ENCODE measurements at regions not wholly inside any gene's neighbourhood (a gene's known extent, or its start where the extent isn't known, plus 50 kb on each side); places are given as distances from the start of the nearest gene placed in this dataset.

DNA sequence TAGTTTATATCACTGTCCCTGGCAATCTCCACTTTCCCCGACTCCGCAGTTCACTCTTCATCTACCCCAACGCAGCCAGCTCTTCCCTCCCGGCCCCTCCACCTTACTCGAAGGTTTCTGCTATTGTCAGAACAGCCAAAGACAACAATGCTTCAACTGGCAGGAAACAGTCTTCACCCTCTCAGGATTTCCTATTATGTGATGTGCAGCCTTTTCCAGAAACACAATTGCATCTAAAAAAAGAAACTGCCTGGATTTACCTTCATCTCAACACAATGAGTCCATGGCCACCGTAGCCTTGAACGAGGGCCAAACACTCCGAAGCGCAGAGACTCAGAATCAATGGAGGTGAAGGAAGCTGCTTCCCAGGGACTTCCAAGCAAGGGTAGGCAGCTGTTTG lies 182.1 kb upstream of the TSC22D2 start:
- TF ChIP-seq, protein P1, sequence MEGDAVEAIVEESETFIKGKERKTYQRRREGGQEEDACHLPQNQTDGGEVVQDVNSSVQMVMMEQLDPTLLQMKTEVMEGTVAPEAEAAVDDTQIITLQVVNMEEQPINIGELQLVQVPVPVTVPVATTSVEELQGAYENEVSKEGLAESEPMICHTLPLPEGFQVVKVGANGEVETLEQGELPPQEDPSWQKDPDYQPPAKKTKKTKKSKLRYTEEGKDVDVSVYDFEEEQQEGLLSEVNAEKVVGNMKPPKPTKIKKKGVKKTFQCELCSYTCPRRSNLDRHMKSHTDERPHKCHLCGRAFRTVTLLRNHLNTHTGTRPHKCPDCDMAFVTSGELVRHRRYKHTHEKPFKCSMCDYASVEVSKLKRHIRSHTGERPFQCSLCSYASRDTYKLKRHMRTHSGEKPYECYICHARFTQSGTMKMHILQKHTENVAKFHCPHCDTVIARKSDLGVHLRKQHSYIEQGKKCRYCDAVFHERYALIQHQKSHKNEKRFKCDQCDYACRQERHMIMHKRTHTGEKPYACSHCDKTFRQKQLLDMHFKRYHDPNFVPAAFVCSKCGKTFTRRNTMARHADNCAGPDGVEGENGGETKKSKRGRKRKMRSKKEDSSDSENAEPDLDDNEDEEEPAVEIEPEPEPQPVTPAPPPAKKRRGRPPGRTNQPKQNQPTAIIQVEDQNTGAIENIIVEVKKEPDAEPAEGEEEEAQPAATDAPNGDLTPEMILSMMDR (conservative IDR thresholded peaks at IDR 0.05): no peak
- no peak for TF ChIP-seq ZFX (IDR thresholded peaks at IDR 0.05)

Data from C4-2B (cell line).